ENCODE measurements at regions not wholly inside any gene's neighbourhood (a gene's known extent, or its start where the extent isn't known, plus 50 kb on each side); places are given as distances from the start of the nearest gene placed in this dataset.

- DNase-seq (ENCODE audit: low read depth in 2 of 2) = no peak
Measured at GRCh38 chr12:107225635-107226034, 132.3 kb upstream of the CRY1 start.

GRCh38 chr12:107226126-107226525, 132.8 kb upstream of the CRY1 start:
- DNase-seq (ENCODE audit: low read depth in 2 of 2) = no peak

- DNase-seq (ENCODE audit: low read depth in 2 of 2) = no peak
Measured at GRCh38 chr12:107228076-107228475, 134.7 kb upstream of the CRY1 start.

GRCh38 chr12:107229827-107230226, 136.5 kb upstream of the CRY1 start:
- no peak for DNase-seq (ENCODE audit: low read depth in 2 of 2)

- no peak for DNase-seq (ENCODE audit: low read depth in 2 of 2)
Measured at GRCh38 chr12:107231303-107231702, 138.0 kb upstream of the CRY1 start.

GRCh38 chr12:107233551-107233950, 140.2 kb upstream of the CRY1 start:
- DNase-seq (ENCODE audit: low read depth in 2 of 2) = no peak

- DNase-seq (ENCODE audit: low read depth in 2 of 2) = no peak
Measured at GRCh38 chr12:107235600-107235999, 142.3 kb upstream of the CRY1 start.

GRCh38 chr12:107236824-107237511, 143.6 kb upstream of the CRY1 start:
- DNase-seq (ENCODE audit: low read depth in 2 of 2) = no peak

GRCh38 chr12:107238296-107238695, 144.9 kb upstream of the CRY1 start:
- DNase-seq (ENCODE audit: low read depth in 2 of 2) = no peak

GRCh38 chr12:107241411-107241810, 148.1 kb upstream of the CRY1 start:
- DNase-seq (ENCODE audit: low read depth in 2 of 2) = no peak

GRCh38 chr12:107242189-107242588, 148.8 kb upstream of the CRY1 start:
- DNase-seq (ENCODE audit: low read depth in 2 of 2) = no peak

- no peak for DNase-seq (ENCODE audit: low read depth in 2 of 2)
Measured at GRCh38 chr12:107243341-107243740, 150.0 kb upstream of the CRY1 start.

- no peak for DNase-seq (ENCODE audit: low read depth in 2 of 2)
Measured at GRCh38 chr12:107244584-107244983, 151.2 kb upstream of the CRY1 start.

GRCh38 chr12:107247650-107248049, 154.3 kb upstream of the CRY1 start:
- no peak for DNase-seq (ENCODE audit: low read depth in 2 of 2)

GRCh38 chr12:107248187-107248586, 154.8 kb upstream of the CRY1 start:
- DNase-seq (ENCODE audit: low read depth in 2 of 2) = no peak

- DNase-seq (ENCODE audit: low read depth in 2 of 2) = no peak
Measured at GRCh38 chr12:107251288-107251687, 157.9 kb upstream of the CRY1 start.

- no peak for DNase-seq (ENCODE audit: low read depth in 2 of 2)
Measured at GRCh38 chr12:107253361-107253760, 160.0 kb upstream of the CRY1 start.

GRCh38 chr12:107254258-107254856, 161.0 kb upstream of the CRY1 start:
- DNase-seq (ENCODE audit: low read depth in 2 of 2) = no peak

GRCh38 chr12:107258780-107259179, 165.4 kb upstream of the CRY1 start:
- no peak for DNase-seq (ENCODE audit: low read depth in 2 of 2)

- no peak for DNase-seq (ENCODE audit: low read depth in 2 of 2)
Measured at GRCh38 chr12:107263980-107264379, 170.6 kb upstream of the CRY1 start.

- no peak for DNase-seq (ENCODE audit: low read depth in 2 of 2)
Measured at GRCh38 chr12:107264667-107265066, 171.3 kb upstream of the CRY1 start.

- no peak for DNase-seq (ENCODE audit: low read depth in 2 of 2)
Measured at GRCh38 chr12:107267604-107268003, 174.3 kb upstream of the CRY1 start.

- no peak for DNase-seq (ENCODE audit: low read depth in 2 of 2)
Measured at GRCh38 chr12:107271523-107271922, 178.2 kb upstream of the CRY1 start.

- DNase-seq (ENCODE audit: low read depth in 2 of 2) = no peak
Measured at GRCh38 chr12:107275530-107275929, 182.2 kb upstream of the CRY1 start.
